Left ventricle myocardium inferior (tissue), 1 donor: ENCODE measurements at regions not wholly inside any gene's neighbourhood (a gene's known extent, or its start where the extent isn't known, plus 50 kb on each side); places are given as distances from the start of the nearest gene placed in this dataset.
"Not testable (repeated sequence)": the region's sequence is repeated elsewhere in the genome, so short reads cannot be mapped to it uniquely, and the experiment has no call there.

Source experiments
- DNase-seq: peaks from one replicate; pipeline ENCODE4 v3.0.0-alpha.2; 2020
- H3K27ac ChIP-seq: fragments of 200-600 bp; replicated peaks from 2 replicates; pipeline ENCODE4 v1.8.0; 2021
- H3K27me3 ChIP-seq: fragments of 200-600 bp; 2 replicates; pipeline ENCODE4 v1.8.0; 2021; ENCODE audit warnings: low read depth
- H3K36me3 ChIP-seq: fragments of 200-600 bp; 2 replicates; pipeline ENCODE4 v1.8.0; 2021
- H3K4me1 ChIP-seq: fragments of 200-600 bp; 2 replicates; pipeline ENCODE4 v1.8.0; 2021
- H3K4me3 ChIP-seq: fragments of 200-600 bp; 2 replicates; pipeline ENCODE4 v1.8.0; 2021; ENCODE audit warnings: mild to moderate bottlenecking, moderate library complexity
- H3K9me3 ChIP-seq: fragments of 200-600 bp; replicated peaks from 2 replicates; pipeline ENCODE4 v1.8.0; 2021
- intact Hi-C: fragments of 100-400 bp; cut with micrococcal nuclease; formaldehyde crosslinking; loops from one replicate; pipeline ENCODE4 v1.11.0; 2022
- TF ChIP-seq, protein P1 (sequence below): fragments of 200-600 bp; IDR thresholded peaks from 2 replicates; pipeline ENCODE4 v1.8.0; 2021; ENCODE audit warnings: antibody characterized with exemption, mild to moderate bottlenecking, borderline replicate concordance
- donor health status: DM: no; HTN: yes; CAD: no; lungs with severe emphysema.

DNA sequence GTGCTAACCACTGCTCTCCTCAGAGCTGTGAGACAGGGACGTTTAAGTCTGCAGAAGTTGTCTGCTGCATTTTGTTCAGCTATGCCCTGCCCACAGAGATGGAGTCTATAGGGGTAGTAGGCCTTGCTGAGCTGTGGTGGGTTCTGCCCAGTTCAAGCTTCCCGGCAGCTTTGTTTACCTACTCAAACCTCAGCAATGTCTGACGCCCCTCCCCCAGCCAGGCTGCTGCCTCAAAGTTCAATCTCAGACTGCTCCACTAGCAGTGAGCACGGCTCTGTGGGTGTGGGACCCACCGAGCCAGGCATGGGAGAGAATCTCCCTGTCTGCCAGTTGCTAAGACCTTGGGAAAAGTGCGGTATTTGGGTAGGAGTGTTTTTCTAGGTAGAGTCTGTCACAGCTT, 387.8 kb upstream of the SLC39A10 start:
- no peak overlapping the region for H3K27ac ChIP-seq
- H3K4me1 ChIP-seq, result no peaks in the 10 kb centered on the region
- intact Hi-C loops, result no loop called here
- H3K27me3 ChIP-seq, result no peaks in the 10 kb centered on the region
- peaks cover 6% of the 10 kb centered on the region for H3K9me3 ChIP-seq
- no peak for DNase-seq
- no peaks in the 10 kb centered on the region for H3K36me3 ChIP-seq
- H3K4me3 ChIP-seq, result no peak overlapping the region
- TF ChIP-seq, protein P1, sequence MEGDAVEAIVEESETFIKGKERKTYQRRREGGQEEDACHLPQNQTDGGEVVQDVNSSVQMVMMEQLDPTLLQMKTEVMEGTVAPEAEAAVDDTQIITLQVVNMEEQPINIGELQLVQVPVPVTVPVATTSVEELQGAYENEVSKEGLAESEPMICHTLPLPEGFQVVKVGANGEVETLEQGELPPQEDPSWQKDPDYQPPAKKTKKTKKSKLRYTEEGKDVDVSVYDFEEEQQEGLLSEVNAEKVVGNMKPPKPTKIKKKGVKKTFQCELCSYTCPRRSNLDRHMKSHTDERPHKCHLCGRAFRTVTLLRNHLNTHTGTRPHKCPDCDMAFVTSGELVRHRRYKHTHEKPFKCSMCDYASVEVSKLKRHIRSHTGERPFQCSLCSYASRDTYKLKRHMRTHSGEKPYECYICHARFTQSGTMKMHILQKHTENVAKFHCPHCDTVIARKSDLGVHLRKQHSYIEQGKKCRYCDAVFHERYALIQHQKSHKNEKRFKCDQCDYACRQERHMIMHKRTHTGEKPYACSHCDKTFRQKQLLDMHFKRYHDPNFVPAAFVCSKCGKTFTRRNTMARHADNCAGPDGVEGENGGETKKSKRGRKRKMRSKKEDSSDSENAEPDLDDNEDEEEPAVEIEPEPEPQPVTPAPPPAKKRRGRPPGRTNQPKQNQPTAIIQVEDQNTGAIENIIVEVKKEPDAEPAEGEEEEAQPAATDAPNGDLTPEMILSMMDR, result no peak

DNA sequence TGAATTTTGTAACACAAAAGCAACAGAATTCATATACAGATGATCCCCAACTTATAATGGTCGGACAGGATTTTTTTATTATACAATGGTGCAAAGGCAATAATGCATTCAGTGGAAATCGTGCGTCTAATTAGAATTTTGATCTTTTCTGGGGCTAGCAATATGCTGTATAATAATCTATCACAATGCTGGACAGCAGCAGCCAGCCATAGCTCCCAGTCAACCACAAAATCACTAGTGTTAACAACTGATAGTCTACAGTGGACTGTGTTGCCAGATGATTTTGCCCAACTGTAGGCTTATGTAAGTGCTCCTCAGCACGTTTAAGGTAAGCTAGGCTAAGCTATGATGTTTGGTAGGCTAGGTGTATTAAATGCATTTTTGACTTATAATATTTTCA, 399.0 kb upstream of the SLC39A10 start:
- intact Hi-C loops, result no loop called here
- Histone ChIP-seq H3K27ac (no peak overlapping the region), H3K4me3 (no peak overlapping the region), H3K9me3 (peaks cover 30% of the 10 kb centered on the region), H3K36me3 (no peaks in the 10 kb centered on the region), H3K27me3 (no peaks in the 10 kb centered on the region), H3K4me1 (no peaks in the 10 kb centered on the region)
- DNase-seq, result no peak
- TF ChIP-seq, protein P1, result no peak

DNA sequence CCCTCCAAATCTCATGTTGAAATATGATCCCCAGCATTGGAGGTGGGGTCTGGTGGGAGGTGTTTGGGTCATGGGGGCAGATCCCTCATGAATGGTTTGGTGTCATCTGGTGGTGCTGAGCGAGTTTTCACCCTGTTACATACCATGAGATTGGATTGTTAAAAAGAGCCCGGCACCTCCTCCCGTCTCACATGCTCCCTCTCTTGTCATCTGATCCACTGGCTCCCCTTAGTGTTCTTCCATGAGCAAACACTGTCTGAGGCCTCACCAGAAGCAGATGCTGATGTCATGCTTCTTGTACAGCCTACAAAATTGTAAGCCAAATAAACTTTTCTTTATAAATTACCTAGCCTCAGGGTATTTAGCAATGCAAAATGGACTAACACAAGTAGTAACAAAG, 405.0 kb upstream of the SLC39A10 start:
- TF ChIP-seq, protein P1, result no peak
- H3K27me3 ChIP-seq, result no peaks in the 10 kb centered on the region
- no peaks in the 10 kb centered on the region for H3K36me3 ChIP-seq
- H3K9me3 ChIP-seq, result peaks cover 36% of the 10 kb centered on the region
- no peak overlapping the region for H3K4me3 ChIP-seq
- H3K27ac ChIP-seq, result no peak overlapping the region
- DNase-seq, result no peak
- no peaks in the 10 kb centered on the region for H3K4me1 ChIP-seq
- intact Hi-C loops, result no loop called here

DNA sequence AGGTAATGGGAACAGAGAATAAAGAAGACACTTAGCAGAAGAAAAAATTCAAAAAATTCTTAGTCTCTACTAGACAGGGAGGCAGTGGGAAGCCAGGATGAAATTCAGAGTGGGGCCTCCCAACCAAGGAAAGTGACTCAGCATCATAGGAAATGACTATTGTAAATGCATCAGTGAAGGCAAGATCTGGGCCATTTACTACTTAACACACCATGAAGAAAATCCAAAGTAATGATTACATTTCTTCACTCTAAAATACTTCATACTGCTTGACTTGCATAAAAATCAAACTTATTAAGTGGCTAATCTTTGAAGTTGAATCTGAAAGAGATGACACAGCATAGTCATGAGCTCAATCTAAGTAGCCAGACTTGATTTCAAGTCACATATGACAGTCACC, 405.8 kb upstream of the SLC39A10 start:
- Histone ChIP-seq H3K4me1 (no peaks in the 10 kb centered on the region), H3K27me3 (no peaks in the 10 kb centered on the region), H3K4me3 (no peak overlapping the region), H3K9me3 (peaks cover 44% of the 10 kb centered on the region), H3K27ac (no peak overlapping the region), H3K36me3 (no peaks in the 10 kb centered on the region)
- DNase-seq, result no peak
- TF ChIP-seq, protein P1, result no peak
- intact Hi-C loops, result no loop called here

DNA sequence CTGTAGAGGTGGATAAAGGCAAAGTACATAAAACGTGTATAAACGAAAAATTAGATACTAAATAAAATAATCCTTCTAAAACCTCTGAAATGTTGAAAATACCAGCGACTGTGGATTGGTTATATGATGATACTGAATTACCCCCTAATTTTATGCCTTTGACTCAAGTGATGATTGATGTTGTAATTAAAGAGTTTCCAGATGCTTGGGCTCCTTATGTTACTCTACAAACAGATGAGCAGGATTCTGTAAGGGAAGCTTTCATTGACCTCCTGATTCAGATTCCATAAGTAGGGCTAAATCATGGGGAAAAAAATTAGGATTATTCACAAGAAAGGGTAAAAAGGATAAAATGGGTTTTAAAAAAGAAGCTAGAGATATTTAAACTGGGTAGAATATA, 418.2 kb upstream of the SLC39A10 start:
- Histone ChIP-seq H3K27ac (no peak overlapping the region), H3K4me3 (no peak overlapping the region), H3K36me3 (no peaks in the 10 kb centered on the region), H3K9me3 (peaks cover 19% of the 10 kb centered on the region), H3K27me3 (no peaks in the 10 kb centered on the region), H3K4me1 (no peaks in the 10 kb centered on the region)
- DNase-seq, result no peak
- intact Hi-C loops, result no loop called here
- TF ChIP-seq, protein P1, result no peak

DNA sequence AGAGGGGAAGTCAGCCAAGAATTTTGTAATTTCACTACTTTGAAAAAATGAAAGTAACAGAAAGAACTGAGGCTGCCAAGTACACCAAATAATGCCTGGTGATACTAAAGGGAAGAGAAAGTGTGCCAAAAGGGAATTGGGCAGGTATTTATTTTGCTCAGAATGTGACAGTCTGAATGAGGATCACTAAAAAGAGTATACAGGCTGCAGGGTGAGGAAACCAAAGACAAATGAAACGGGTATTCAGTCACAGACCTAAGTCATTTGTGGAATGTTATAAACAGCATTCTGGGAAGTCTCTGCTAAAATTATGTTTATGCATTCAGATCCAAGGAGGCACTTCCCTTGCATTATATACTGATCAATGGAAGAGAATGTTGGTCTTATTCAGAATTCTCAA, 418.6 kb upstream of the SLC39A10 start:
- TF ChIP-seq, protein P1, result no peak
- Histone ChIP-seq H3K36me3 (no peaks in the 10 kb centered on the region), H3K27me3 (no peaks in the 10 kb centered on the region), H3K4me3 (no peak overlapping the region), H3K9me3 (peaks cover 15% of the 10 kb centered on the region), H3K4me1 (no peaks in the 10 kb centered on the region), H3K27ac (no peak overlapping the region)
- DNase-seq, result no peak
- intact Hi-C loops, result no loop called here

DNA sequence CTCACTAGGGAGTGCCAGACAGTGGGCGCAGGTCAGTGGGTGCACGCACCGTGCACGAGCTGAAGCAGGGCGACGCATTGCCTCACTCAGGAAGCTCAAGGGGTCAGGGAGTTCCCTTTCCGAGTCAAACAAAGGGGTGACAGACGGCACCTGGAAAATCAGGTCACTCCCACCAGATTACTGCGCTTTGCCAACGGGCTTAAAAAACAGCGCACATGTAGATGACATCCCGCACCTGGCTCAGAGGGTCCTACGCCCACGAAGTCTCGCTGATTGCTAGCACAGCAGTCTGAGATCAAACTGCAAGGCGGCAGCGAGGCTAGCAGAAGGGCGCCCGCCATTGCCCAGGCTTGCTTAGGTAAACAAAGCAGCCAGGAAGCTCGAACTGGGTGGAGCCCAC, 428.5 kb upstream of the SLC39A10 start:
- H3K36me3 ChIP-seq, intact Hi-C loops: not testable (repeated sequence)

More for the DNA sequence above, 428.5 kb upstream of the SLC39A10 start:
- not testable (repeated sequence) for H3K27me3 ChIP-seq, DNase-seq, H3K4me1 ChIP-seq, H3K4me3 ChIP-seq, H3K27ac ChIP-seq, H3K9me3 ChIP-seq
